Choroid plexus epithelial cell (primary cell): ENCODE measurements at regions not wholly inside any gene's neighbourhood (a gene's known extent, or its start where the extent isn't known, plus 50 kb on each side); places are given as distances from the start of the nearest gene placed in this dataset.

Experiments used
- DNase-seq: peaks from one replicate; pipeline ENCODE4 v3.0.0-alpha.2; 2010; ENCODE audit warnings: low read depth
- H3K4me3 ChIP-seq: 2 replicates; pipeline ENCODE4 v1.5.1; 2011; ENCODE audit warnings: low read depth, mild to moderate bottlenecking, control low read depth, low read length, moderate library complexity
- TF ChIP-seq, protein P1 (sequence below): conservative IDR thresholded peaks from 2 replicates; pipeline ENCODE4 v1.5.1; 2011; ENCODE audit warnings: low read depth, mild to moderate bottlenecking, control low read depth, inconsistent platforms, low read length, moderate library complexity

DNA sequence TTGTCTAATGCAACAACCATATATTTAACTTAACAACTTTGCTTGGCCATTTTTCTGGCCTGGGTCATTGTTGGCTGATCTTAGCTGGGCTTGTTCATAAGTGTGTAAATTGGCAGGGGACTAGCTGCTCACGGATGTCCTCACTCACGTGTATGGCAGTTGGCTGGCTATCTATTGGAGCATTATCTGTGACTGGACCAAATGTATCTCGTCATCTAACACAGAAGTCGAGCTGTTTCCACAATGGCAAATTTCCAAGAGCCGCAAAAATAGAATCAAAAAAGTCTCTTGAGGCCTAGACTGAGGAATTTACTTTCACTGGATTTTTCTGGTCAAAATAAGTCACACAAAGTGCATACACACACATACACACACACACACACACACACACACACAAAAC is 893.3 kb downstream of the FAM181B start:
- TF ChIP-seq, protein P1, sequence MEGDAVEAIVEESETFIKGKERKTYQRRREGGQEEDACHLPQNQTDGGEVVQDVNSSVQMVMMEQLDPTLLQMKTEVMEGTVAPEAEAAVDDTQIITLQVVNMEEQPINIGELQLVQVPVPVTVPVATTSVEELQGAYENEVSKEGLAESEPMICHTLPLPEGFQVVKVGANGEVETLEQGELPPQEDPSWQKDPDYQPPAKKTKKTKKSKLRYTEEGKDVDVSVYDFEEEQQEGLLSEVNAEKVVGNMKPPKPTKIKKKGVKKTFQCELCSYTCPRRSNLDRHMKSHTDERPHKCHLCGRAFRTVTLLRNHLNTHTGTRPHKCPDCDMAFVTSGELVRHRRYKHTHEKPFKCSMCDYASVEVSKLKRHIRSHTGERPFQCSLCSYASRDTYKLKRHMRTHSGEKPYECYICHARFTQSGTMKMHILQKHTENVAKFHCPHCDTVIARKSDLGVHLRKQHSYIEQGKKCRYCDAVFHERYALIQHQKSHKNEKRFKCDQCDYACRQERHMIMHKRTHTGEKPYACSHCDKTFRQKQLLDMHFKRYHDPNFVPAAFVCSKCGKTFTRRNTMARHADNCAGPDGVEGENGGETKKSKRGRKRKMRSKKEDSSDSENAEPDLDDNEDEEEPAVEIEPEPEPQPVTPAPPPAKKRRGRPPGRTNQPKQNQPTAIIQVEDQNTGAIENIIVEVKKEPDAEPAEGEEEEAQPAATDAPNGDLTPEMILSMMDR = no peak
- H3K4me3 ChIP-seq = no peak overlapping the region

DNA sequence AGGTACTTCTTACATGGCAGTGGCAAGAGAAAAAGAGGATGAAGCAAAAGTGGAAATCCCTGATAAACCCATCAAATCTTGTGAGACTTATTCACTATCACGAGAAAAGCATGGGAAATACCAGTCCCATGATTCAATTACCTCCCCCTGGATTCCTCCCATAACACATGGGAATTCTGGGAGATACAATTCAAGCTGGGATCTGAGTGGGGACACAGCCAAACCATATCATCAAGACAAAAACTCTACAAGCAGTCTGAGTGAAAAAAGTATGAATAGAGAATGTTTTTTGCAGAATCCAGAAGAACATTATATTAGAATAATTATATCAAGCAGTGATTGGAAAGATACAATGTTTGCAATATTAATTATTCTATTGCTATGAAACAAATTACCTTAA is 893.7 kb downstream of the FAM181B start:
- DNase-seq = peak; percentile 13
- TF ChIP-seq, protein P1 = no peak
- no peak overlapping the region for H3K4me3 ChIP-seq

More for the DNA sequence above, 893.3 kb downstream of the FAM181B start:
- DNase-seq = peak; percentile 71

DNA sequence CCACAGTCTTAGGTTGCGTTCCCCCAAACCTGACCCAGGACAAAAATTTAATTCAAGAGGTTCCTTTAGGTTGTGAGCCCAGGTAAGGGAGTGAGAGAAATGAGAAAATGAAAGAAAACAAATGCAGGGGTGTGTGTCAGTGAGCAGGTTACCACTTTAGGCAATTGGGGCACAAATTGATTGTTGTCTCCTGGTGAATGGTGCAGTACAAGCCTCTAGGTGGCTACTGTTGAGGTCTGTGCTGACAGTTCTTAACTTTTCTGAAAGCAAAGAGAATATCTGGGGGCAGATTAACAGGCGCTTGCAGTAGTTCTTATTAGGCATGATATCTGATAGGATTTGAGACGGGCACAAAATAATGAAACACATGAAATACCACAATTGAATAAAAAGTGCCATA is 894.6 kb downstream of the FAM181B start:
- TF ChIP-seq, protein P1 = no peak
- no peak overlapping the region for H3K4me3 ChIP-seq
- no peak for DNase-seq

DNA sequence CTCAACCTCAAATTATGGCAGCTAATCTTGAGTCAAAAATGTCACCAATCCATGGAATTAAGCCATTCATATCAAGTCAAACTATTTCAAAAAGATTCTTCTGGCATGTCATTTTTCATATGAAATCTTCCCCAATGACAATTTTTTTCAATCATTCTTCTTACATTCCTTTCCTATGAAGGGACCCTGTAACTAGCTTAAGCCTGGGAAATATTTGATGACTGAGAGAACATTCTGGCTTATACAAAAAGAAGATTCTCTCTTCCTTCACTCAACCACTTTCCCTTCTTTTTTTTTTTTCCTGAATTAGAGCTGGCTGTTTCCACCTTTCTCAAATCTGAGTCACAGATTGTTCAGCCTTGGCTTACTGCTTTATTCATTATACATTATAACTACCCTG is 903.7 kb downstream of the FAM181B start:
- no peak overlapping the region for H3K4me3 ChIP-seq
- peak; percentile 9 for DNase-seq
- TF ChIP-seq, protein P1 = no peak

DNA sequence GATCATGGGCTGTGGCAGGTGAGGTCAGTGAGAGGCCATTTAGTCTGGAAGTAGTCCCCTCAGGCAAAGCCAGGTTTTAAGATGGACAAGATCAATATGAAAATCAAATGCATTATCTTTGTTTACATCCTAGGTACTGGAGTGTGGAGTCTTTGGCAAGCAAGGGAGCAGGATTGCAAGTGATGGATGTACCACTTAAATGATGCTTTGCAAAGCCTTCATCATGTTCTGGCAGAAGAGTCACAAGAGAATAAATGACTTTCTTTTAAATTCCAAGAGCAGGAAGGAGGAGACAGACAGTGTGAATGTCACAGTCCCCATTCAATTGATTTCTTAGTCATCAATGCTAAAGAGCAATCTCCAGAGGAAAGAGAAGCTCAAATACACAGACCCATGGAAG is 908.3 kb downstream of the FAM181B start:
- TF ChIP-seq, protein P1 = no peak
- no peak for DNase-seq
- H3K4me3 ChIP-seq = no peak overlapping the region

DNA sequence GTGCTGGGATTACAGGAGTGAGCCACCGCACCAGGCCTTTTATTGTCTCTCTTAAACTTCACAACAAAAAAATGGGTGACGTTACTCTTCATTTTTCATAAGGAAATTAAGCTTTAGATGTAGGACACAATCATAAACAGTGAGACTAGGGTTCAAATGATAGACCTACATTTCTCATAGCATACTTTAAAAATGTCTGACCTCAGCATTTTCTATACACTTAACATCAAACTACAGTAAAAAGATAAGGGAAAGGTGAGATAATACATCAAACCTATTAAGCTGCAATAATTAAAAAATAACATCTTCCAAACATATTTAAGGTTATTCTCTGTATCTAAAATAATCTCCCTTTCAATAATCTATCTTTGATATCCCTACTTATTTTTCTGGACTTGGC is 914.2 kb downstream of the FAM181B start:
- no peak for DNase-seq
- TF ChIP-seq, protein P1 = no peak
- no peak overlapping the region for H3K4me3 ChIP-seq

DNA sequence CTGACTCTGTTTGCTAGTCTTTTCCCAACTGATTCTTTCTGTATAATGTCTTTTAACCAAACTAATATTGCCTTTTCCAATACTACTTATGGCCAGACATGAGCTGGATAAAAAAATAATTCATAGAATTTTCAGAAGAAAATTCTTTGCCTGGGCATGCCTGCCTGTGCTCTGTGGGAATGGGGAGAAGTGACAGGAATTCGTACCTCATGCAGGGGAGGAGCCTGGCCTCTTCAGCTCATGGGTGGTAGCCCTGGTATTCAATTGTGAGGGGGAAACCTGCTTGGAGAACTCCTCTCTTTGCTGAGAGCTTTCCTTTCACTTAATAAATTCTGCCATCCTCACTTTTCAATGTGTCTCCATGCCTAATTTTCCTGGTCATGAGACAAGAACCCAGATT is 928.8 kb downstream of the FAM181B start:
- TF ChIP-seq, protein P1 = no peak
- H3K4me3 ChIP-seq = no peak overlapping the region
- no peak for DNase-seq
